Lower lobe of right lung (tissue), 2 donors: ENCODE measurements at regions not wholly inside any gene's neighbourhood (a gene's known extent, or its start where the extent isn't known, plus 50 kb on each side); places are given as distances from the start of the nearest gene placed in this dataset.

Experiments used
- ATAC-seq, 2 donors: fragments of 200-7000 bp; cut with Tn5 transposase; one replicate each; pipeline ENCODE4 v1.9.1; 2020 to 2022; ENCODE audit warnings: mild to moderate bottlenecking in 2 of 2, moderate library complexity in 2 of 2
- DNase-seq: peaks from one replicate; pipeline ENCODE4 v3.0.0-alpha.2; 2020
- H3K27ac ChIP-seq: fragments of 200-600 bp; one replicate; pipeline ENCODE4 v1.8.0; 2022
- H3K27me3 ChIP-seq: fragments of 200-600 bp; one replicate; pipeline ENCODE4 v1.8.0; 2022; ENCODE audit warnings: low read depth
- H3K36me3 ChIP-seq: fragments of 200-600 bp; one replicate; pipeline ENCODE4 v1.8.0; 2022; ENCODE audit warnings: mild to moderate bottlenecking
- H3K4me1 ChIP-seq: fragments of 200-600 bp; one replicate; pipeline ENCODE4 v1.8.0; 2022
- H3K4me3 ChIP-seq: fragments of 200-600 bp; one replicate; pipeline ENCODE4 v1.8.0; 2022; ENCODE audit warnings: mild to moderate bottlenecking
- H3K9me3 ChIP-seq: fragments of 200-600 bp; one replicate; pipeline ENCODE4 v1.8.0; 2022
- CTCF ChIP-seq: fragments of 200-600 bp; IDR thresholded peaks from one replicate; pipeline ENCODE4 v1.8.0; 2022; ENCODE audit warnings: antibody characterized with exemption, mild to moderate bottlenecking
- intact Hi-C: fragments of 100-400 bp; cut with DNase I; formaldehyde crosslinking; loops from one replicate; pipeline ENCODE4 v1.11.0; 2022
- donor health status: DM: no; HTN: yes; CAD: no; lungs with severe emphysema.

DNA sequence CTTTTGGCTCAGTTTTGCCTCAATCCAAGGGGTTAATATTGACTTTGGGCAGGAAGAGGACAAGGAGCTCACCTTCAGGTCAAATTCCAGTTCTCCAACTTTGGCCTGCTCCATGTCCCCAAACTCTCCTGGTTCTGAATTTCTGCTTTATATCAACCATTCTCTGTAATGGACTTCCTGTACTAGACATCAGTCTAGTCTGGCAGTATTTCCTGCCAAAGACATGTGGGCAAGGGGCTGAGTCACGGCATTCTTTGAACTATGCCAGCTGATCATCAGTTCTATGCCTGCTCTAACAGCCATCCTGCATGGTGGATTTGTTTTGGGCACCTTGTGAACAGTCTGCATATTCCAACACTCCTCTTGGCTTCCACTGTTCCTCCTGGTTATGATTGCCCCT lies 199.4 kb downstream of the ZEB2 start:
- Histone ChIP-seq H3K4me1 (peaks cover 18% of the 10 kb centered on the region), H3K27ac (no peak overlapping the region), H3K27me3 (no peaks in the 10 kb centered on the region), H3K9me3 (no peaks in the 10 kb centered on the region), H3K36me3 (no peaks in the 10 kb centered on the region), H3K4me3 (no peak overlapping the region)
- ATAC-seq (peak; percentile 45 to 70), DNase-seq (no peak)
- intact Hi-C loops, result no loop called here
- TF ChIP-seq CTCF, result no peak

DNA sequence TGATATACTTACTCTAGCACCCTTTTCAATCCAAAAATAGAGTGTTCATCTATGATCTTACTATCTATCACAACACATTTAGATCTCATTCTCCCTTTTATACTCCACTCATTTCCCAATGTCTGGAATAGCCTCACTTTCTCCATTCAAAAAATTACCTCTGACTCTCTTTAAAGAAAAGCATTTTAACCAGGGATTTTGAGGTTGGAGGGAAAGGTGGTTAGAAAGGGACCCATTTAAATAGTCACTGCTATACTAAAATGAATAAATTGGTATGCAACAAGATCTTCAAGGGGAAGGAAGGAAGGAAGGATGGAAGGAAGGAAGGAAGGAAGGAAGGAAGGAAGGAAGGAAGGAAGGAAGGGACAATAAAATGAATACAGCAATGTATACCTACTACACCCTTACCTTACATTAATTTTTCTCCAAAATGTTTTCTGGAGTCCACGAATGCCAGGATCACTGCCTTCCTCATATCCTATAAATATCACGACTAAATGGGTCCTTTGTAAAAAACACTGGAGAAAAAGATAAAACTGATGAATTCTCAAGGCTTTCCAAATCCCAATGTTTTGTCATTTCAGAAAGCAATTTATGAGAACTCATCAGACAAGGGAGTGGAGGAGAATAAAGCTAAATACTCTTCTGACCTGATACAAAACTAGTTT lies 202.7 kb downstream of the ZEB2 start:
- H3K4me1 ChIP-seq, result peaks cover 12% of the 10 kb centered on the region
- H3K9me3 ChIP-seq, result peaks cover 5% of the 10 kb centered on the region
- ATAC-seq, result no peak
- intact Hi-C loops, result no loop called here
- H3K27ac ChIP-seq, result no peak overlapping the region
- no peak for TF ChIP-seq CTCF
- no peak for DNase-seq
- no peaks in the 10 kb centered on the region for H3K36me3 ChIP-seq
- no peak overlapping the region for H3K4me3 ChIP-seq
- no peaks in the 10 kb centered on the region for H3K27me3 ChIP-seq

GRCh38 chr2:144310889-144311608 lies 208.9 kb downstream of the ZEB2 start:
- H3K27me3 ChIP-seq, result no peaks in the 10 kb centered on the region
- H3K4me3 ChIP-seq, result no peak overlapping the region
- H3K9me3 ChIP-seq, result peaks cover 5% of the 10 kb centered on the region
- H3K36me3 ChIP-seq, result no peaks in the 10 kb centered on the region
- H3K27ac ChIP-seq, result no peak overlapping the region
- DNase-seq (no peak), ATAC-seq (no peak)
- intact Hi-C loops, result no loop called here
- H3K4me1 ChIP-seq, result no peaks in the 10 kb centered on the region
- no peak for TF ChIP-seq CTCF

- Histone ChIP-seq H3K27me3 (no peaks in the 10 kb centered on the region), H3K4me1 (no peaks in the 10 kb centered on the region), H3K27ac (no peak overlapping the region), H3K9me3 (peaks cover 5% of the 10 kb centered on the region), H3K36me3 (no peaks in the 10 kb centered on the region), H3K4me3 (no peak overlapping the region)
- ATAC-seq, result no peak
- no peak for TF ChIP-seq CTCF
- intact Hi-C loops, result no loop called here
- DNase-seq, result no peak
Measured at GRCh38 chr2:144310484-144310883, 209.4 kb downstream of the ZEB2 start.

DNA sequence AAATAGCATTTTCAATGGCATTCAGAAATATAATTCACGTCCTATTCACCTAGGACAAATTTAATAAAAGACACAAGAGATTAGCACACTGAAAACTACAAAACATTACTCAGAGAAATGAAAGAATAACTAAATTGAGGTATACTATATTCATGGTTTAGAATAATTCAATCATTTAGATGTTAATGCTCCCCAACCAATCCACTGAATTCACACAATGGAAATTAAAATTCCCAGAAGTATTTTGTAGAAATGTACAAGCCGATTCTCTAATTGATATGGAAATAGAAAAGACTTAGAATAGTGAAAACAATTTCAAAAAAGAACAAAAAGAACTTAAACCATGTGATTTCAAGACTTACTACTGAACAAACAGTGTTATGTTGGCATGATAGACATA lies 212.2 kb downstream of the ZEB2 start:
- Histone ChIP-seq H3K27ac (no peak overlapping the region), H3K4me3 (no peak overlapping the region), H3K4me1 (no peaks in the 10 kb centered on the region), H3K36me3 (no peaks in the 10 kb centered on the region), H3K27me3 (no peaks in the 10 kb centered on the region), H3K9me3 (peaks cover 5% of the 10 kb centered on the region)
- DNase-seq (no peak), ATAC-seq (no peak)
- intact Hi-C loops, result no loop called here
- TF ChIP-seq CTCF, result no peak
